ENCODE measurements at regions not wholly inside any gene's neighbourhood (a gene's known extent, or its start where the extent isn't known, plus 50 kb on each side); places are given as distances from the start of the nearest gene placed in this dataset.
"Not testable (repeated sequence)": the region's sequence is repeated elsewhere in the genome, so short reads cannot be mapped to it uniquely, and the experiment has no call there.

GRCh38 chr4:28514766-28515165, 1654.1 kb downstream of the STIM2 start:
- TF ChIP-seq CTCF, POLR2AphosphoS5, POLR2A (IDR thresholded peaks at IDR 0.05): not testable (repeated sequence)
